ENCODE measurements at regions not wholly inside any gene's neighbourhood (a gene's known extent, or its start where the extent isn't known, plus 50 kb on each side); places are given as distances from the start of the nearest gene placed in this dataset.

GRCh38 chr4:32341342-32341741 lies 1621.2 kb downstream of the PCDH7 start:
- H3K27me3 Mint-ChIP-seq (ENCODE audit: low read depth) = no peaks in the 10 kb centered on the region
- no peak overlapping the region for H3K27ac Mint-ChIP-seq
- no peak overlapping the region for H3K4me3 Mint-ChIP-seq
- no peaks in the 10 kb centered on the region for H3K4me1 Mint-ChIP-seq (ENCODE audit: low read depth)
- intact Hi-C loops (cut with micrococcal nuclease) = no loop called here
- H3K36me3 Mint-ChIP-seq (ENCODE audit: low read depth) = no peaks in the 10 kb centered on the region
- H3K9me3 Mint-ChIP-seq = peaks cover 4% of the 10 kb centered on the region
- DNase-seq = no peak
- CTCF ChIA-PET = no interaction called here

GRCh38 chr4:32342054-32342453 lies 1621.9 kb downstream of the PCDH7 start:
- CTCF ChIA-PET = no interaction called here
- Mint-ChIP-seq H3K4me3 (no peak overlapping the region), H3K27me3 (ENCODE audit: low read depth) (no peaks in the 10 kb centered on the region), H3K36me3 (ENCODE audit: low read depth) (no peaks in the 10 kb centered on the region), H3K9me3 (peaks cover 4% of the 10 kb centered on the region), H3K27ac (no peak overlapping the region), H3K4me1 (ENCODE audit: low read depth) (no peaks in the 10 kb centered on the region)
- no peak for DNase-seq
- intact Hi-C loops (cut with micrococcal nuclease) = no loop called here

- no peaks in the 10 kb centered on the region for H3K36me3 Mint-ChIP-seq (ENCODE audit: low read depth)
- H3K4me1 Mint-ChIP-seq (ENCODE audit: low read depth) = no peaks in the 10 kb centered on the region
- H3K27me3 Mint-ChIP-seq (ENCODE audit: low read depth) = no peaks in the 10 kb centered on the region
- DNase-seq = no peak
- H3K27ac Mint-ChIP-seq = no peak overlapping the region
- CTCF ChIA-PET = interaction anchor here (0.6 kb wide), 1 partner anchor 802 kb away, joined by 3 read pairs; no protein-coding TSS in a partner anchor
- no peak overlapping the region for H3K4me3 Mint-ChIP-seq
- intact Hi-C loops (cut with micrococcal nuclease) = no loop called here
- H3K9me3 Mint-ChIP-seq = peaks cover 5% of the 10 kb centered on the region
These were observed 1628.9 kb downstream of the PCDH7 start for GRCh38 chr4:32349026-32349425.

GRCh38 chr4:32374206-32374605 lies 1654.0 kb downstream of the PCDH7 start:
- no peak overlapping the region for H3K27ac Mint-ChIP-seq
- intact Hi-C loops (cut with micrococcal nuclease) = no loop called here
- no peaks in the 10 kb centered on the region for H3K27me3 Mint-ChIP-seq (ENCODE audit: low read depth)
- H3K36me3 Mint-ChIP-seq (ENCODE audit: low read depth) = no peaks in the 10 kb centered on the region
- no peak for DNase-seq
- H3K4me1 Mint-ChIP-seq (ENCODE audit: low read depth) = no peaks in the 10 kb centered on the region
- CTCF ChIA-PET = no interaction called here
- peaks cover 8% of the 10 kb centered on the region for H3K9me3 Mint-ChIP-seq
- no peak overlapping the region for H3K4me3 Mint-ChIP-seq

- Mint-ChIP-seq H3K9me3 (peaks cover 3% of the 10 kb centered on the region), H3K27me3 (ENCODE audit: low read depth) (no peaks in the 10 kb centered on the region), H3K4me3 (no peak overlapping the region), H3K36me3 (ENCODE audit: low read depth) (no peaks in the 10 kb centered on the region), H3K4me1 (ENCODE audit: low read depth) (no peaks in the 10 kb centered on the region), H3K27ac (no peak overlapping the region)
- CTCF ChIA-PET = interaction anchor here (0.7 kb wide), 1 partner anchor 71 kb away, joined by 3 read pairs; no protein-coding TSS in a partner anchor
- no peak for DNase-seq
- intact Hi-C loops (cut with micrococcal nuclease) = no loop called here
These were observed 1673.6 kb downstream of the PCDH7 start for GRCh38 chr4:32393806-32394205.

- Mint-ChIP-seq H3K36me3 (ENCODE audit: low read depth) (no peaks in the 10 kb centered on the region), H3K9me3 (peaks cover 3% of the 10 kb centered on the region), H3K27me3 (ENCODE audit: low read depth) (no peaks in the 10 kb centered on the region), H3K4me3 (no peak overlapping the region), H3K27ac (no peak overlapping the region), H3K4me1 (ENCODE audit: low read depth) (no peaks in the 10 kb centered on the region)
- intact Hi-C loops (cut with micrococcal nuclease) = no loop called here
- DNase-seq = no peak
- CTCF ChIA-PET = interaction anchor here (0.7 kb wide), 1 partner anchor 72 kb away, joined by 3 read pairs; no protein-coding TSS in a partner anchor
These were observed 1674.1 kb downstream of the PCDH7 start for GRCh38 chr4:32394255-32394654.

- H3K4me1 Mint-ChIP-seq (ENCODE audit: low read depth) = no peaks in the 10 kb centered on the region
- CTCF ChIA-PET = no interaction called here
- no peaks in the 10 kb centered on the region for H3K36me3 Mint-ChIP-seq (ENCODE audit: low read depth)
- H3K4me3 Mint-ChIP-seq = no peak overlapping the region
- H3K9me3 Mint-ChIP-seq = peaks cover 3% of the 10 kb centered on the region
- no peaks in the 10 kb centered on the region for H3K27me3 Mint-ChIP-seq (ENCODE audit: low read depth)
- no peak for DNase-seq
- no peak overlapping the region for H3K27ac Mint-ChIP-seq
- intact Hi-C loops (cut with micrococcal nuclease) = no loop called here
These were observed 1676.4 kb downstream of the PCDH7 start for GRCh38 chr4:32396507-32397070.

GRCh38 chr4:32400870-32401269 lies 1680.7 kb downstream of the PCDH7 start:
- Mint-ChIP-seq H3K4me1 (ENCODE audit: low read depth) (no peaks in the 10 kb centered on the region), H3K27ac (no peak overlapping the region), H3K9me3 (peaks cover 1% of the 10 kb centered on the region), H3K27me3 (ENCODE audit: low read depth) (no peaks in the 10 kb centered on the region), H3K4me3 (no peak overlapping the region), H3K36me3 (ENCODE audit: low read depth) (no peaks in the 10 kb centered on the region)
- intact Hi-C loops (cut with micrococcal nuclease) = no loop called here
- CTCF ChIA-PET = no interaction called here
- DNase-seq = no peak

GRCh38 chr4:32417113-32417704 lies 1697.0 kb downstream of the PCDH7 start:
- CTCF ChIA-PET = no interaction called here
- Mint-ChIP-seq H3K27ac (no peak overlapping the region), H3K4me1 (ENCODE audit: low read depth) (no peaks in the 10 kb centered on the region), H3K27me3 (ENCODE audit: low read depth) (no peaks in the 10 kb centered on the region), H3K4me3 (no peak overlapping the region), H3K9me3 (peaks cover 19% of the 10 kb centered on the region), H3K36me3 (ENCODE audit: low read depth) (no peaks in the 10 kb centered on the region)
- intact Hi-C loops (cut with micrococcal nuclease) = loop anchor here (10.0 kb wide), 1 partner anchor 258 kb away; no protein-coding TSS in a partner anchor
- no peak for DNase-seq

- Mint-ChIP-seq H3K4me3 (no peak overlapping the region), H3K9me3 (peaks cover 22% of the 10 kb centered on the region), H3K36me3 (ENCODE audit: low read depth) (no peaks in the 10 kb centered on the region), H3K4me1 (ENCODE audit: low read depth) (no peaks in the 10 kb centered on the region), H3K27ac (no peak overlapping the region), H3K27me3 (ENCODE audit: low read depth) (no peaks in the 10 kb centered on the region)
- intact Hi-C loops (cut with micrococcal nuclease) = no loop called here
- no peak for DNase-seq
- CTCF ChIA-PET = no interaction called here
These were observed 1703.1 kb downstream of the PCDH7 start for GRCh38 chr4:32423267-32423666.

- Mint-ChIP-seq H3K27ac (no peak overlapping the region), H3K36me3 (ENCODE audit: low read depth) (no peaks in the 10 kb centered on the region), H3K9me3 (peaks cover 21% of the 10 kb centered on the region), H3K4me1 (ENCODE audit: low read depth) (no peaks in the 10 kb centered on the region), H3K4me3 (no peak overlapping the region), H3K27me3 (ENCODE audit: low read depth) (no peaks in the 10 kb centered on the region)
- CTCF ChIA-PET = no interaction called here
- intact Hi-C loops (cut with micrococcal nuclease) = no loop called here
- no peak for DNase-seq
These were observed 1705.1 kb downstream of the PCDH7 start for GRCh38 chr4:32425243-32425642.

- Mint-ChIP-seq H3K4me3 (no peak overlapping the region), H3K27ac (no peak overlapping the region), H3K4me1 (ENCODE audit: low read depth) (no peaks in the 10 kb centered on the region), H3K36me3 (ENCODE audit: low read depth) (no peaks in the 10 kb centered on the region), H3K9me3 (peaks cover 18% of the 10 kb centered on the region), H3K27me3 (ENCODE audit: low read depth) (no peaks in the 10 kb centered on the region)
- DNase-seq = no peak
- CTCF ChIA-PET = no interaction called here
- intact Hi-C loops (cut with micrococcal nuclease) = no loop called here
These were observed 1707.4 kb downstream of the PCDH7 start for GRCh38 chr4:32427566-32427965.

GRCh38 chr4:32429151-32429550 lies 1709.0 kb downstream of the PCDH7 start:
- CTCF ChIA-PET = no interaction called here
- no peak overlapping the region for H3K4me3 Mint-ChIP-seq

More at GRCh38 chr4:32429151-32429550, 1709.0 kb downstream of the PCDH7 start:
- intact Hi-C loops (cut with micrococcal nuclease) = no loop called here
- Mint-ChIP-seq H3K9me3 (peaks cover 13% of the 10 kb centered on the region), H3K4me1 (ENCODE audit: low read depth) (no peaks in the 10 kb centered on the region), H3K27me3 (ENCODE audit: low read depth) (no peaks in the 10 kb centered on the region), H3K36me3 (ENCODE audit: low read depth) (no peaks in the 10 kb centered on the region), H3K27ac (no peak overlapping the region)
- DNase-seq = no peak
